ENCODE measurements at regions not wholly inside any gene's neighbourhood (a gene's known extent, or its start where the extent isn't known, plus 50 kb on each side); places are given as distances from the start of the nearest gene placed in this dataset.

GRCh38 chr6:100289285-100289684 is 175.4 kb downstream of the SIM1 start:
- H3K4me3 ChIP-seq: no peak overlapping the region
- no peak overlapping the region for H3K27ac ChIP-seq
- H3K4me1 ChIP-seq (replicated peaks in 1 of 2): peaks cover 0 to 2% of the 10 kb centered on the region in 2 donors
- no peak for ATAC-seq (replicated peaks in 6 of 8)
- in situ Hi-C loops (cut with MboI; ENCODE audit: low pct_unique_long_range_greater_than_20kb in 2 of 9, low sequenced_read_pairs in 9 of 9, unreplicated experiment in 9 of 9): no loop called here
- WGBS, 10 experiments: 58 to 100% (median 90%) methylated on average over 1 to 2 of the region's 2 CpGs; no CpG with 5 or more reads in 1 of the 10 experiments

- H3K27ac ChIP-seq: no peak overlapping the region
- ATAC-seq (replicated peaks in 6 of 8): no peak
- H3K4me1 ChIP-seq (replicated peaks in 1 of 2): peaks cover 0 to 2% of the 10 kb centered on the region in 2 donors
- in situ Hi-C loops (cut with MboI; ENCODE audit: low pct_unique_long_range_greater_than_20kb in 2 of 9, low sequenced_read_pairs in 9 of 9, unreplicated experiment in 9 of 9): no loop called here
- H3K4me3 ChIP-seq: no peak overlapping the region
- WGBS, 10 experiments: 80 to 100% (median 90%) methylated on average over 2 to 4 of the region's 4 CpGs; no CpG with 5 or more reads in 1 of the 10 experiments
Observed at GRCh38 chr6:100288311-100288710, 176.4 kb downstream of the SIM1 start.

- Histone ChIP-seq H3K27ac (no peak overlapping the region), H3K4me3 (no peak overlapping the region), H3K4me1 (replicated peaks in 1 of 2) (peaks cover 0 to 11% of the 10 kb centered on the region in 2 donors)
- in situ Hi-C loops (cut with MboI; ENCODE audit: low pct_unique_long_range_greater_than_20kb in 2 of 9, low sequenced_read_pairs in 9 of 9, unreplicated experiment in 9 of 9): no loop called here
- peak in 1 of 8 experiments; percentile 44 for ATAC-seq (replicated peaks in 6 of 8)
Observed at GRCh38 chr6:100283285-100283684, 181.4 kb downstream of the SIM1 start.

DNA sequence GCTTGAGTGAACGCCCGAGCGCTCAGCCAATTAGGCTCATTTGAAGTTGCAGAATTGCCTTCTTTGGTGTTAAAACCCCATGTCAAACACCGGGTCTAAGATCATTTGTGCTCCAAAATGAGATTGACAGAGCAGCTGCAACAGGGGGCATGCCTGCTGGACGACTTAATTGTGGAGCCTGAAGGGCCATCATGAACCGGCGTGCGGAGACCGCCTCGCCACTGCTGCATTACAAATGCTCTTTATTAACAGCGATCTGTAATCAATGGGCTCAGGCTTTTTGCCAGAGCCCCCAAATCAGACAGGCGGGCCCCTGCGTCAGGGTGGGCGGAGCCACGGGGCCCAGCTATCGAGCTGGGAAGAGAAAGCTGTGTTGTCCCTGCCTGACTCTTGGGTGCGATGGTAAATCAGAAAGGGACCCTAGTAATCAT is 183.2 kb downstream of the SIM1 start:
- 0 to 40% (median 4%) methylated on average over 1 to 15 of the region's 17 CpGs; no CpG with 5 or more reads in 2 of the 10 experiments for WGBS, 10 experiments
- peak in 6 of 8 experiments; percentile 39 to 91 (median 89) for ATAC-seq (replicated peaks in 6 of 8)
- in situ Hi-C loops (cut with MboI; ENCODE audit: low pct_unique_long_range_greater_than_20kb in 2 of 9, low sequenced_read_pairs in 9 of 9, unreplicated experiment in 9 of 9): no loop called here
- Histone ChIP-seq H3K4me3 (peak overlapping the region; percentile 19 to 44 (median 21)), H3K27ac (no peak overlapping the region), H3K4me1 (replicated peaks in 1 of 2) (peaks cover 0 to 11% of the 10 kb centered on the region in 2 donors)

GRCh38 chr6:100276311-100277057 is 188.2 kb downstream of the SIM1 start:
- ATAC-seq (replicated peaks in 6 of 8): peak in 2 of 8 experiments; percentile 82 to 93
- H3K4me1 ChIP-seq (replicated peaks in 1 of 2): no peaks in the 10 kb centered on the region
- in situ Hi-C loops (cut with MboI; ENCODE audit: low pct_unique_long_range_greater_than_20kb in 2 of 9, low sequenced_read_pairs in 9 of 9, unreplicated experiment in 9 of 9): no loop called here
- H3K27ac ChIP-seq: no peak overlapping the region
- 20 to 100% (median 94%) methylated on average over 1 to 3 of the region's 3 CpGs; no CpG with 5 or more reads in 1 of the 10 experiments for WGBS, 10 experiments
- H3K4me3 ChIP-seq: no peak overlapping the region

- no peak for ATAC-seq (replicated peaks in 6 of 8)
- Histone ChIP-seq H3K4me1 (replicated peaks in 1 of 2) (no peaks in the 10 kb centered on the region), H3K27ac (no peak overlapping the region), H3K4me3 (no peak overlapping the region)
- 89 to 100% (median 100%) methylated on average over 1 of the region's 1 CpG; no CpG with 5 or more reads in 4 of the 10 experiments for WGBS, 10 experiments
- in situ Hi-C loops (cut with MboI; ENCODE audit: low pct_unique_long_range_greater_than_20kb in 2 of 9, low sequenced_read_pairs in 9 of 9, unreplicated experiment in 9 of 9): no loop called here
Observed at GRCh38 chr6:100274147-100274546, 190.6 kb downstream of the SIM1 start.

DNA sequence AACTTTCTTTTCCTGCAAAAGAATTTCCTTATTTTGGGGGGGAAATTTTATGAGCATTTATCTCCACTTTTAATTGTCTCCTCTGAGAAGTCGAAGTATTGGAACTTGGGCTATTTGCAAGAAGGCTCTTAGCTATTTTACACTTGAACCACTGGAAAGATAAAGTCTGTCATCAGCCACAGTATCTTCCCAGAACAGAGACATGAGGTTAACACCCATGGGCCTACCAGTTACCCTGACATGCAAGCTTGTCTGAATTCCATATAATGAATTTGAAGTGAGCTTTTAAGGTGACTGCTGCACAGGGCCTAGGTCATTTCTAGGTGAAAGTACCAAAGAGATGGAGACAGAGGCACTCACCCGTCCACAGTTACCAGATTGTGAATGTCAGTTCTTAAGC is 193.1 kb downstream of the SIM1 start:
- ATAC-seq (replicated peaks in 6 of 8): no peak
- WGBS, 10 experiments: 79 to 100% (median 100%) methylated on average over 1 to 2 of the region's 2 CpGs; no CpG with 5 or more reads in 3 of the 10 experiments

DNA sequence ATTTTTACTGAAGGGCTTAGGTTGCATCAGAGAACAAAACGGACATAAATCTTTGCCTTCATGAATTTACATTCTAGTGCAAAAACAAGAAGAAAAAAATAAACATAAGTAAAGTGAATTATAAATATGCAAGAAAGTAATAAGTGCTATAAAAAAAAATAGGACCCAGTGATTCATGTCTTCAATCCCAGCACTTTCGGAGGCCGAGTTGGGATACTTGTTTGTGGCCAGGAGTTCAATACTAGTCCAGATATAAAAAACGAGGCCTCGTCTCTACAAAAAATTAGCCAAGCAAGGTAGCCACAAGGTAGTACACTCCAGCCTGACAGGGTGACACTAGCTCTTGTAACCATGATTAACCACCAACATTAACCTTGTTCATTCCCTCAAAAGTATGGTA is 193.5 kb downstream of the SIM1 start:
- no peak overlapping the region for H3K27ac ChIP-seq
- in situ Hi-C loops (cut with MboI; ENCODE audit: low pct_unique_long_range_greater_than_20kb in 2 of 9, low sequenced_read_pairs in 9 of 9, unreplicated experiment in 9 of 9): no loop called here
- H3K4me1 ChIP-seq (replicated peaks in 1 of 2): no peaks in the 10 kb centered on the region
- WGBS, 10 experiments: 88 to 95% (median 91%) methylated on average over 3 to 5 of the region's 5 CpGs
- no peak overlapping the region for H3K4me3 ChIP-seq
- ATAC-seq (replicated peaks in 6 of 8): no peak

More for the DNA sequence above, 193.1 kb downstream of the SIM1 start:
- H3K27ac ChIP-seq: no peak overlapping the region
- no peaks in the 10 kb centered on the region for H3K4me1 ChIP-seq (replicated peaks in 1 of 2)
- in situ Hi-C loops (cut with MboI; ENCODE audit: low pct_unique_long_range_greater_than_20kb in 2 of 9, low sequenced_read_pairs in 9 of 9, unreplicated experiment in 9 of 9): no loop called here
- H3K4me3 ChIP-seq: no peak overlapping the region

- Histone ChIP-seq H3K27ac (no peak overlapping the region), H3K4me3 (no peak overlapping the region), H3K4me1 (replicated peaks in 1 of 2) (no peaks in the 10 kb centered on the region)
- WGBS, 10 experiments: 10 to 97% (median 76%) methylated on average over 1 to 2 of the region's 2 CpGs
- no peak for ATAC-seq (replicated peaks in 6 of 8)
- in situ Hi-C loops (cut with MboI; ENCODE audit: low pct_unique_long_range_greater_than_20kb in 2 of 9, low sequenced_read_pairs in 9 of 9, unreplicated experiment in 9 of 9): no loop called here
Observed at GRCh38 chr6:100269189-100269588, 195.5 kb downstream of the SIM1 start.

DNA sequence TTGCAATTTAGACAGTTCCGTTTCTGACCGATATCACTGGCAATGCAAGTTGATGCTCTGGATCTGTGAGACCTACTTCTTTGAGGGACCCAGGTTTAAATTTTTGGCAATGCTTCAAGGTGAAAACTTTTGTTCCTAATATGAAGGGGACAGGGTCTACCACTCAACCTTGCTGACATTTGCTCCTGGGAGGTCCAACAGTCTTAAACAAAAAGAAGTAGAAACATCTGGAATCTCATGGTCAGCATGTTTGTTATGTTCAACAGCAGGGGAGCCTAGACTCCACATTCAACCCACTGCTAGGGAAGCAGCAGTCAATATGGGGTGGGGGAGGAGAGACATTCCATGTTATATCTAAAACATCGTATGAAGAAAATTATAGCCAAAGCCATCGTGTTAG is 196.4 kb downstream of the SIM1 start:
- in situ Hi-C loops (cut with MboI; ENCODE audit: low pct_unique_long_range_greater_than_20kb in 2 of 9, low sequenced_read_pairs in 9 of 9, unreplicated experiment in 9 of 9): no loop called here
- 42 to 95% (median 86%) methylated on average over 2 to 4 of the region's 4 CpGs; no CpG with 5 or more reads in 1 of the 10 experiments for WGBS, 10 experiments
- no peak for ATAC-seq (replicated peaks in 6 of 8)
- no peak overlapping the region for H3K4me3 ChIP-seq
- no peak overlapping the region for H3K27ac ChIP-seq
- H3K4me1 ChIP-seq (replicated peaks in 1 of 2): no peaks in the 10 kb centered on the region

- WGBS, 10 experiments: 100% methylated on average over 1 of the region's 1 CpG; no CpG with 5 or more reads in 5 of the 10 experiments
- H3K4me3 ChIP-seq: no peak overlapping the region
- H3K27ac ChIP-seq: no peak overlapping the region
- in situ Hi-C loops (cut with MboI; ENCODE audit: low pct_unique_long_range_greater_than_20kb in 2 of 9, low sequenced_read_pairs in 9 of 9, unreplicated experiment in 9 of 9): no loop called here
- ATAC-seq (replicated peaks in 6 of 8): no peak
- H3K4me1 ChIP-seq (replicated peaks in 1 of 2): no peaks in the 10 kb centered on the region
Observed at GRCh38 chr6:100267721-100268123, 197.0 kb downstream of the SIM1 start.

GRCh38 chr6:100266494-100267401 is 198.0 kb downstream of the SIM1 start:
- Histone ChIP-seq H3K4me3 (no peak overlapping the region), H3K4me1 (replicated peaks in 1 of 2) (no peaks in the 10 kb centered on the region), H3K27ac (no peak overlapping the region)
- WGBS, 10 experiments: 88 to 100% (median 95%) methylated on average over 3 to 9 of the region's 10 CpGs; no CpG with 5 or more reads in 2 of the 10 experiments
- peak in 1 of 8 experiments; percentile 69 for ATAC-seq (replicated peaks in 6 of 8)
- in situ Hi-C loops (cut with MboI; ENCODE audit: low pct_unique_long_range_greater_than_20kb in 2 of 9, low sequenced_read_pairs in 9 of 9, unreplicated experiment in 9 of 9): no loop called here

GRCh38 chr6:100262086-100262485 is 202.6 kb downstream of the SIM1 start:
- no peak for ATAC-seq (replicated peaks in 6 of 8)
- 93 to 100% (median 97%) methylated on average over 2 to 4 of the region's 4 CpGs for WGBS, 10 experiments
- in situ Hi-C loops (cut with MboI; ENCODE audit: low pct_unique_long_range_greater_than_20kb in 2 of 9, low sequenced_read_pairs in 9 of 9, unreplicated experiment in 9 of 9): no loop called here
- Histone ChIP-seq H3K27ac (no peak overlapping the region), H3K4me1 (replicated peaks in 1 of 2) (peaks cover 6 to 14% of the 10 kb centered on the region in 2 donors), H3K4me3 (no peak overlapping the region)
